HG03095 (cell line): ENCODE measurements at regions not wholly inside any gene's neighbourhood (a gene's known extent, or its start where the extent isn't known, plus 50 kb on each side); places are given as distances from the start of the nearest gene placed in this dataset.
"Not testable (repeated sequence)": the region's sequence is repeated elsewhere in the genome, so short reads cannot be mapped to it uniquely, and the experiment has no call there.

ENCODE experiments used
- ATAC-seq: cut with Tn5 transposase; IDR thresholded peaks from one replicate; pipeline ENCODE4 v1.9.1; 2021; ENCODE audit warnings: moderate library complexity; ENCODE audit not compliant: unreplicated experiment

- ATAC-seq = no peak
These were observed 278.9 kb downstream of the ADGRL2 start for GRCh38 chr1:82079607-82080006.

- no peak for ATAC-seq
These were observed 272.9 kb downstream of the ADGRL2 start for GRCh38 chr1:82073659-82074058.

GRCh38 chr1:82073071-82073470, 272.3 kb downstream of the ADGRL2 start:
- no peak for ATAC-seq

GRCh38 chr1:82065916-82066315, 265.2 kb downstream of the ADGRL2 start:
- no peak for ATAC-seq

GRCh38 chr1:82064691-82065090, 264.0 kb downstream of the ADGRL2 start:
- no peak for ATAC-seq

GRCh38 chr1:82062206-82062605, 261.5 kb downstream of the ADGRL2 start:
- ATAC-seq = no peak

GRCh38 chr1:82059959-82060358, 259.2 kb downstream of the ADGRL2 start:
- ATAC-seq = no peak

GRCh38 chr1:82057011-82057410, 256.3 kb downstream of the ADGRL2 start:
- ATAC-seq = no peak

GRCh38 chr1:82055375-82055774, 254.6 kb downstream of the ADGRL2 start:
- not testable (repeated sequence) for ATAC-seq

- no peak for ATAC-seq
These were observed 251.8 kb downstream of the ADGRL2 start for GRCh38 chr1:82052563-82052962.

- ATAC-seq = no peak
These were observed 247.9 kb downstream of the ADGRL2 start for GRCh38 chr1:82048596-82048995.

GRCh38 chr1:82045221-82045620, 244.5 kb downstream of the ADGRL2 start:
- no peak for ATAC-seq

GRCh38 chr1:82044536-82044935, 243.8 kb downstream of the ADGRL2 start:
- no peak for ATAC-seq

- no peak for ATAC-seq
These were observed 243.4 kb downstream of the ADGRL2 start for GRCh38 chr1:82044111-82044510.

- no peak for ATAC-seq
These were observed 241.7 kb downstream of the ADGRL2 start for GRCh38 chr1:82042306-82043060.
